Suprapubic skin (tissue), 4 donors: ENCODE measurements at regions not wholly inside any gene's neighbourhood (a gene's known extent, or its start where the extent isn't known, plus 50 kb on each side); places are given as distances from the start of the nearest gene placed in this dataset.

Source experiments
- DNase-seq, 2 donors: peaks; one replicate each; pipeline ENCODE4 v3.0.0-alpha.2; 2019; ENCODE audit warnings: low spot score in 2 of 2
- H3K27ac ChIP-seq: fragments of 200-600 bp; sonication (generic); one replicate; pipeline ENCODE4 v1.5.1; 2019
- H3K27me3 ChIP-seq: fragments of 200-600 bp; sonication (generic); one replicate; pipeline ENCODE4 v1.5.1; 2019
- H3K36me3 ChIP-seq: fragments of 200-600 bp; sonication (generic); one replicate; pipeline ENCODE4 v1.5.1; 2019
- H3K4me1 ChIP-seq: fragments of 200-600 bp; sonication (generic); one replicate; pipeline ENCODE4 v1.5.1; 2019
- H3K4me3 ChIP-seq: fragments of 200-600 bp; sonication (generic); one replicate; pipeline ENCODE4 v1.5.1; 2019; ENCODE audit warnings: mild to moderate bottlenecking
- H3K9me3 ChIP-seq: fragments of 200-600 bp; sonication (generic); one replicate; pipeline ENCODE4 v1.5.1; 2019
- CTCF ChIP-seq, 2 donors: fragments of 200-600 bp in 1 of 2; fragments of 450-650 bp in 1 of 2; sonication (generic) in 1 of 2; IDR thresholded peaks; one replicate each; pipeline ENCODE4 v1.5.1; 2016 to 2019; ENCODE audit warnings: antibody characterized with exemption in 2 of 2, mild to moderate bottlenecking in 1 of 2, moderate library complexity in 1 of 2
- EP300 ChIP-seq: sonication (generic); formaldehyde crosslinking; IDR thresholded peaks from one replicate; pipeline ENCODE4 v1.6.1; 2017; ENCODE audit warnings: antibody characterized with exemption
- POLR2A ChIP-seq, 2 donors: fragments of 450-650 bp; IDR thresholded peaks; one replicate each; pipeline ENCODE4 v1.6.1; 2017; ENCODE audit warnings: antibody characterized with exemption in 2 of 2, mild to moderate bottlenecking in 2 of 2, moderate library complexity in 2 of 2
- POLR2AphosphoS5 ChIP-seq, 3 donors: sonication (generic); formaldehyde crosslinking; IDR thresholded peaks; one replicate each; pipeline ENCODE4 v1.6.1; 2017; ENCODE audit warnings: antibody characterized with exemption in 3 of 3
- WGBS: methylation state at CpG from one replicate; pipeline ENCODE4 v1.1.5; 2018; 5-methylcytosine and 5-hydroxymethylcytosine counted together

GRCh38 chr20:47999166-47999565 is 213.9 kb upstream of the SULF2 start:
- Histone ChIP-seq H3K27ac (no peak overlapping the region), H3K27me3 (no peaks in the 10 kb centered on the region), H3K4me1 (no peaks in the 10 kb centered on the region), H3K4me3 (no peak overlapping the region), H3K36me3 (no peaks in the 10 kb centered on the region), H3K9me3 (no peaks in the 10 kb centered on the region)
- no peak for DNase-seq
- no peak for TF ChIP-seq EP300
- TF ChIP-seq POLR2A (IDR thresholded peaks at IDR 0.05), result no peak
- TF ChIP-seq CTCF (IDR thresholded peaks at IDR 0.05), result no peak
- no peak for TF ChIP-seq POLR2AphosphoS5 (IDR thresholded peaks at IDR 0.05)

GRCh38 chr20:47998736-47999135 is 213.5 kb upstream of the SULF2 start:
- no peak for DNase-seq
- H3K27ac ChIP-seq, result no peak overlapping the region

GRCh38 chr20:47995661-47996060 is 210.4 kb upstream of the SULF2 start:
- Histone ChIP-seq H3K27me3 (no peaks in the 10 kb centered on the region), H3K4me1 (peaks cover 5% of the 10 kb centered on the region), H3K36me3 (no peaks in the 10 kb centered on the region), H3K9me3 (peaks cover 4% of the 10 kb centered on the region), H3K27ac (no peak overlapping the region), H3K4me3 (no peak overlapping the region)
- WGBS, result 85% methylated on average over 6 of the region's 6 CpGs
- no peak for DNase-seq
- TF ChIP-seq EP300 (no peak), CTCF (IDR thresholded peaks at IDR 0.05) (no peak), POLR2AphosphoS5 (IDR thresholded peaks at IDR 0.05) (no peak), POLR2A (IDR thresholded peaks at IDR 0.05) (no peak)

More at GRCh38 chr20:47998736-47999135, 213.5 kb upstream of the SULF2 start:
- WGBS, result 89% methylated on average over 5 of the region's 5 CpGs
- Histone ChIP-seq H3K4me1 (no peaks in the 10 kb centered on the region), H3K4me3 (no peak overlapping the region), H3K36me3 (no peaks in the 10 kb centered on the region), H3K27me3 (no peaks in the 10 kb centered on the region), H3K9me3 (no peaks in the 10 kb centered on the region)
- TF ChIP-seq CTCF (IDR thresholded peaks at IDR 0.05), result no peak
- TF ChIP-seq EP300, result no peak
- TF ChIP-seq POLR2AphosphoS5 (IDR thresholded peaks at IDR 0.05), result no peak
- TF ChIP-seq POLR2A (IDR thresholded peaks at IDR 0.05), result no peak

- DNase-seq, result no peak
- no peak overlapping the region for H3K27ac ChIP-seq
- WGBS, result 89% methylated on average over 3 of the region's 3 CpGs
- TF ChIP-seq CTCF (IDR thresholded peaks at IDR 0.05) (no peak), EP300 (no peak), POLR2AphosphoS5 (IDR thresholded peaks at IDR 0.05) (no peak), POLR2A (IDR thresholded peaks at IDR 0.05) (no peak)
- no peaks in the 10 kb centered on the region for H3K27me3 ChIP-seq
- H3K9me3 ChIP-seq, result peaks cover 4% of the 10 kb centered on the region
- no peak overlapping the region for H3K4me3 ChIP-seq
- no peaks in the 10 kb centered on the region for H3K36me3 ChIP-seq
- H3K4me1 ChIP-seq, result peaks cover 10% of the 10 kb centered on the region
These were observed 208.5 kb upstream of the SULF2 start for GRCh38 chr20:47993817-47994216.

- H3K27ac ChIP-seq, result no peak overlapping the region
- H3K4me3 ChIP-seq, result no peak overlapping the region
- WGBS, result 79% methylated on average over 9 of the region's 9 CpGs
- H3K36me3 ChIP-seq, result no peaks in the 10 kb centered on the region
- no peaks in the 10 kb centered on the region for H3K27me3 ChIP-seq
- peaks cover 10% of the 10 kb centered on the region for H3K4me1 ChIP-seq
- peaks cover 4% of the 10 kb centered on the region for H3K9me3 ChIP-seq
- DNase-seq, result no peak
- TF ChIP-seq EP300 (no peak), CTCF (IDR thresholded peaks at IDR 0.05) (no peak), POLR2A (IDR thresholded peaks at IDR 0.05) (no peak), POLR2AphosphoS5 (IDR thresholded peaks at IDR 0.05) (no peak)
These were observed 207.9 kb upstream of the SULF2 start for GRCh38 chr20:47993035-47993755.
